ENCODE measurements at regions not wholly inside any gene's neighbourhood (a gene's known extent, or its start where the extent isn't known, plus 50 kb on each side); places are given as distances from the start of the nearest gene placed in this dataset.

DNA sequence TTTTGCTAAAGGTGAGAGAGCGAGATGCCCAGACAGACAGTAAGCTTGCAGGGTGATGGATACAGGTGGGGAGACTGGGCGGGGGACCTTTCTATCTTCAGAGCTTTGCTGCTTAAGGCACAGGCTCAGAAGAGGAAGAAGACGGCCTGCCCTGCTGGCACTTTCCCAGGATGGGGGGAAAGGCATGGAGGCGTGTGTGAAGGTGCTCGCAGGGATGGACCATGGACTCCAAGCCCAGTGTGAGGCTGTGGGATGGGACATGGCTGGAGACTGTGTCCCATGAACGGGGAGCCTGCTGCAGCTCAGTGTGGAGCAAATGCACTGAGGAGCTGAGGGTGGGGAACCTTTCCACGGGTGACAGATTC lies 243.2 kb upstream of the IRX4 start:
- TF ChIP-seq, protein P1, sequence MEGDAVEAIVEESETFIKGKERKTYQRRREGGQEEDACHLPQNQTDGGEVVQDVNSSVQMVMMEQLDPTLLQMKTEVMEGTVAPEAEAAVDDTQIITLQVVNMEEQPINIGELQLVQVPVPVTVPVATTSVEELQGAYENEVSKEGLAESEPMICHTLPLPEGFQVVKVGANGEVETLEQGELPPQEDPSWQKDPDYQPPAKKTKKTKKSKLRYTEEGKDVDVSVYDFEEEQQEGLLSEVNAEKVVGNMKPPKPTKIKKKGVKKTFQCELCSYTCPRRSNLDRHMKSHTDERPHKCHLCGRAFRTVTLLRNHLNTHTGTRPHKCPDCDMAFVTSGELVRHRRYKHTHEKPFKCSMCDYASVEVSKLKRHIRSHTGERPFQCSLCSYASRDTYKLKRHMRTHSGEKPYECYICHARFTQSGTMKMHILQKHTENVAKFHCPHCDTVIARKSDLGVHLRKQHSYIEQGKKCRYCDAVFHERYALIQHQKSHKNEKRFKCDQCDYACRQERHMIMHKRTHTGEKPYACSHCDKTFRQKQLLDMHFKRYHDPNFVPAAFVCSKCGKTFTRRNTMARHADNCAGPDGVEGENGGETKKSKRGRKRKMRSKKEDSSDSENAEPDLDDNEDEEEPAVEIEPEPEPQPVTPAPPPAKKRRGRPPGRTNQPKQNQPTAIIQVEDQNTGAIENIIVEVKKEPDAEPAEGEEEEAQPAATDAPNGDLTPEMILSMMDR (IDR thresholded peaks at IDR 0.05) = no peak
- no peak for TF ChIP-seq ZFX (IDR thresholded peaks at IDR 0.05; ENCODE audit: borderline replicate concordance)
